ENCODE measurements at regions not wholly inside any gene's neighbourhood (a gene's known extent, or its start where the extent isn't known, plus 50 kb on each side); places are given as distances from the start of the nearest gene placed in this dataset.

DNA sequence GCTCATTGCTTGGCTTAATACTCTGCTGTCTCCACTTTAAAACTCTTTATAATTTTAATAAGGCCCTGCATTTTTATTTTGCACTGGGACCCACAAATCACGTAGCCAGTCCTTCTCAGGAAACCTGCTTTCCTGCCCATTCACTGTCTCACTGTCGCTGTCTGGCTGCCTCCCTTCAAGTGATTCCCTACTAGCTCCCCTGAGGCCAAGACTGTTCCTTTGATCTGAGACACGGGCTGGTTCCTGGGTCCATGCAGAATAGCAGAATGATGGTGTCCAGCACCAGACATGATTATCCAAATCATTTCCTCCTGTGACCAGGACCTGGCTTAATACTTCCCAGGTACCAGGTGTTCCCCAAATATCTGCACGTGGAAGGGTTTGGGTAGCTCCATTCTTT is 597.1 kb upstream of the KLF4 start:
- TF ChIP-seq, protein P1, sequence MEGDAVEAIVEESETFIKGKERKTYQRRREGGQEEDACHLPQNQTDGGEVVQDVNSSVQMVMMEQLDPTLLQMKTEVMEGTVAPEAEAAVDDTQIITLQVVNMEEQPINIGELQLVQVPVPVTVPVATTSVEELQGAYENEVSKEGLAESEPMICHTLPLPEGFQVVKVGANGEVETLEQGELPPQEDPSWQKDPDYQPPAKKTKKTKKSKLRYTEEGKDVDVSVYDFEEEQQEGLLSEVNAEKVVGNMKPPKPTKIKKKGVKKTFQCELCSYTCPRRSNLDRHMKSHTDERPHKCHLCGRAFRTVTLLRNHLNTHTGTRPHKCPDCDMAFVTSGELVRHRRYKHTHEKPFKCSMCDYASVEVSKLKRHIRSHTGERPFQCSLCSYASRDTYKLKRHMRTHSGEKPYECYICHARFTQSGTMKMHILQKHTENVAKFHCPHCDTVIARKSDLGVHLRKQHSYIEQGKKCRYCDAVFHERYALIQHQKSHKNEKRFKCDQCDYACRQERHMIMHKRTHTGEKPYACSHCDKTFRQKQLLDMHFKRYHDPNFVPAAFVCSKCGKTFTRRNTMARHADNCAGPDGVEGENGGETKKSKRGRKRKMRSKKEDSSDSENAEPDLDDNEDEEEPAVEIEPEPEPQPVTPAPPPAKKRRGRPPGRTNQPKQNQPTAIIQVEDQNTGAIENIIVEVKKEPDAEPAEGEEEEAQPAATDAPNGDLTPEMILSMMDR (IDR thresholded peaks at IDR 0.05; ENCODE audit: extremely low read depth, insufficient read depth, missing control alignments): no peak
- in situ Hi-C loops (cut with MboI; ENCODE audit: low pct_unique_long_range_greater_than_20kb, low sequenced_read_pairs, unreplicated experiment): no loop called here
- DNase-seq (ENCODE audit: low spot score): no peak

GRCh38 chr9:108085294-108085693 is 595.7 kb upstream of the KLF4 start:
- TF ChIP-seq, protein P1 (IDR thresholded peaks at IDR 0.05; ENCODE audit: extremely low read depth, insufficient read depth, missing control alignments): no peak
- in situ Hi-C loops (cut with MboI; ENCODE audit: low pct_unique_long_range_greater_than_20kb, low sequenced_read_pairs, unreplicated experiment): no loop called here
- DNase-seq (ENCODE audit: low spot score): no peak

GRCh38 chr9:108083796-108084352 is 594.3 kb upstream of the KLF4 start:
- no peak for DNase-seq (ENCODE audit: low spot score)
- TF ChIP-seq, protein P1 (IDR thresholded peaks at IDR 0.05; ENCODE audit: extremely low read depth, insufficient read depth, missing control alignments): no peak
- in situ Hi-C loops (cut with MboI; ENCODE audit: low pct_unique_long_range_greater_than_20kb, low sequenced_read_pairs, unreplicated experiment): no loop called here

DNA sequence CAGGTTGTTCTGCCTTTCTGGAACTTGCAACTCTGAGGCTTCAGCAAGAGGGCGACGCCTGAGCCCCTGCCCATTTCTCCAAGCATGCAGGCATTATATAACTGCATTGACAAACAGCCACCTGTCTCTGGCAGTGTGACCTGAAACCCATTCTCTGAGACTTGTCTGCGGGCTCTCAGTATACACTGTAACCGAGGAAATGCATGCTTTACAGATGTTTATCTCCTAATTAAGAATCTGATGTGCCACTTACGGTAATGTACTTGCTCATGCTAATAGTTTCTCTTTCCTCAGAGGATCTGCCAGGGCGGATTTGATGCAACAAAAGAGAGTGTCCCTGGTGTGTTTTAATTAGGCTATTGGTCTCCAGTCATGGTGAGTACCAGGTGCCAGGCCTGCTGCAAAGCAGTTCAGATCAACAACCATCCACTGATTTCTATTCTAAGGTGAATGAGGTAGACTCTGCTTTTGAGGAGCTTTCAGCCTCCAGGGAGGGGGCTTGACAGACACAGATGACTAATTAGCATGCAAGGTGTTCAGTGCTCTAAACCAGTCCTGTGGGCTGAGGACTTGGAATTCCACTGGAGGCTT is 593.7 kb upstream of the KLF4 start:
- TF ChIP-seq, protein P1 (IDR thresholded peaks at IDR 0.05; ENCODE audit: extremely low read depth, insufficient read depth, missing control alignments): no peak
- in situ Hi-C loops (cut with MboI; ENCODE audit: low pct_unique_long_range_greater_than_20kb, low sequenced_read_pairs, unreplicated experiment): no loop called here
- DNase-seq (ENCODE audit: low spot score): no peak

DNA sequence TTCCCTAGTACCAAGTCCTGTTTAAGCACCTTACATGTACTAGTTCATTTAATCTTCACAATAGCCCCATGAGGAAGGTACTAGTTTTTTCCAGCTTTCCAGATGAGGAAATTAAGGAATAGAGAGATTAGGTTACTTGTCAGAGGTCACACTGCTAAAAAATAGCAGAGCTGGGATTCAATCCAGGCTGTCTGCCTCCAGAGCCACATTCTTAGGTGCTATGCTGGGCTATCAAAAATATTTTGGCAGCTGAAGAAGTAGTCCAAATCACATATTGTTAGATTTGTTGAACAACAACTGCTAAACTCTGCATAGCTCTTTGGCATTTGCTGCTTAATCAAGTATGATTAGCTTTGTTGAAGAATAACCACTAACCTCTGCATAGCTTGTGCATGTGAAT is 591.5 kb upstream of the KLF4 start:
- TF ChIP-seq, protein P1 (IDR thresholded peaks at IDR 0.05; ENCODE audit: extremely low read depth, insufficient read depth, missing control alignments): no peak
- in situ Hi-C loops (cut with MboI; ENCODE audit: low pct_unique_long_range_greater_than_20kb, low sequenced_read_pairs, unreplicated experiment): no loop called here
- no peak for DNase-seq (ENCODE audit: low spot score)

DNA sequence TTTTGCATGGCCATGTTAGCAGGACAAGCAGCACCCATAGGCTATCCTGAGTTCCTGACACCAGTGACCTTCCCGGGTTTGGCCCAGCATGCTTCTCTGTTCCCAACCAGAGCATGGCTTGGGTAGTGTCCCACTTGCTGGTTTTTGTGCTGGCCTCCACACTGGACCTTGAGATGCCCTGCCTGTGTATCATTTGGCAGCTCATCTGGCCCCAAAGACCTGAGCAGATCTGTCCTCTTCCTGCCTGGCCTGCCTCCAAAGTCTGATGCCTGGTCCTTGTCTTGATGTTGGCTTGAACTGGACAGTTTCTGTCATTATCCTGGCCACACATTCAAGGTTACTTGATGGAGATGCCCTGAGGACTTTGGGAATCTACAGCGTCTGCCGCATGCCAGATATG is 590.7 kb upstream of the KLF4 start:
- DNase-seq (ENCODE audit: low spot score): no peak
- TF ChIP-seq, protein P1 (IDR thresholded peaks at IDR 0.05; ENCODE audit: extremely low read depth, insufficient read depth, missing control alignments): no peak
- in situ Hi-C loops (cut with MboI; ENCODE audit: low pct_unique_long_range_greater_than_20kb, low sequenced_read_pairs, unreplicated experiment): no loop called here
